NAMALWA (cell line): ENCODE measurements at regions not wholly inside any gene's neighbourhood (a gene's known extent, or its start where the extent isn't known, plus 50 kb on each side); places are given as distances from the start of the nearest gene placed in this dataset.
"Not testable (repeated sequence)": the region's sequence is repeated elsewhere in the genome, so short reads cannot be mapped to it uniquely, and the experiment has no call there.

ENCODE experiments used
- DNase-seq: peaks from one replicate; pipeline ENCODE4 v3.0.0-alpha.2; 2015; ENCODE audit warnings: low spot score

GRCh38 chr1:206408371-206409288, 61.6 kb upstream of the IKBKE start:
- not testable (repeated sequence) for DNase-seq

GRCh38 chr1:206411321-206411720, 59.0 kb upstream of the IKBKE start:
- DNase-seq = no peak

GRCh38 chr1:206415942-206416341, 54.3 kb upstream of the IKBKE start:
- DNase-seq = no peak

- no peak for DNase-seq
These were observed 52.3 kb upstream of the IKBKE start for GRCh38 chr1:206417774-206418614.

- no peak for DNase-seq
These were observed 51.0 kb upstream of the IKBKE start for GRCh38 chr1:206419250-206419649.

- no peak for DNase-seq
These were observed 50.5 kb upstream of the IKBKE start for GRCh38 chr1:206419783-206420182.

- DNase-seq = no peak
These were observed 49.8 kb upstream of the IKBKE start for GRCh38 chr1:206420471-206420870.
